ENCODE measurements at regions not wholly inside any gene's neighbourhood (a gene's known extent, or its start where the extent isn't known, plus 50 kb on each side); places are given as distances from the start of the nearest gene placed in this dataset.

- TF ChIP-seq MXI1 (IDR thresholded peaks at IDR 0.05; ENCODE audit: borderline replicate concordance, low read depth, low read length) (no peak), ELK1 (IDR thresholded peaks at IDR 0.05; ENCODE audit: borderline replicate concordance, low read depth, low read length) (no peak), POLR2A (IDR thresholded peaks at IDR 0.05; ENCODE audit: low read depth, low read length) (no peak), RAD21 (IDR thresholded peaks at IDR 0.05; ENCODE audit: low read length) (no peak), MAFK (IDR thresholded peaks at IDR 0.05; ENCODE audit: low read depth, low read length) (no peak), BHLHE40 (IDR thresholded peaks at IDR 0.05; ENCODE audit: low read depth, low read length) (no peak), FOS (IDR thresholded peaks at IDR 0.05; ENCODE audit: low read depth, low read length) (no peak)
- TF ChIP-seq, protein P1, sequence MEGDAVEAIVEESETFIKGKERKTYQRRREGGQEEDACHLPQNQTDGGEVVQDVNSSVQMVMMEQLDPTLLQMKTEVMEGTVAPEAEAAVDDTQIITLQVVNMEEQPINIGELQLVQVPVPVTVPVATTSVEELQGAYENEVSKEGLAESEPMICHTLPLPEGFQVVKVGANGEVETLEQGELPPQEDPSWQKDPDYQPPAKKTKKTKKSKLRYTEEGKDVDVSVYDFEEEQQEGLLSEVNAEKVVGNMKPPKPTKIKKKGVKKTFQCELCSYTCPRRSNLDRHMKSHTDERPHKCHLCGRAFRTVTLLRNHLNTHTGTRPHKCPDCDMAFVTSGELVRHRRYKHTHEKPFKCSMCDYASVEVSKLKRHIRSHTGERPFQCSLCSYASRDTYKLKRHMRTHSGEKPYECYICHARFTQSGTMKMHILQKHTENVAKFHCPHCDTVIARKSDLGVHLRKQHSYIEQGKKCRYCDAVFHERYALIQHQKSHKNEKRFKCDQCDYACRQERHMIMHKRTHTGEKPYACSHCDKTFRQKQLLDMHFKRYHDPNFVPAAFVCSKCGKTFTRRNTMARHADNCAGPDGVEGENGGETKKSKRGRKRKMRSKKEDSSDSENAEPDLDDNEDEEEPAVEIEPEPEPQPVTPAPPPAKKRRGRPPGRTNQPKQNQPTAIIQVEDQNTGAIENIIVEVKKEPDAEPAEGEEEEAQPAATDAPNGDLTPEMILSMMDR (conservative IDR thresholded peaks at IDR 0.05; ENCODE audit: low read depth, low read length) = no peak
Observed at GRCh38 chr7:10222976-10223375, 750.7 kb upstream of the PHF14 start.

Measured in IMR-90 (cell line).